ENCODE measurements at regions not wholly inside any gene's neighbourhood (a gene's known extent, or its start where the extent isn't known, plus 50 kb on each side); places are given as distances from the start of the nearest gene placed in this dataset.

DNA sequence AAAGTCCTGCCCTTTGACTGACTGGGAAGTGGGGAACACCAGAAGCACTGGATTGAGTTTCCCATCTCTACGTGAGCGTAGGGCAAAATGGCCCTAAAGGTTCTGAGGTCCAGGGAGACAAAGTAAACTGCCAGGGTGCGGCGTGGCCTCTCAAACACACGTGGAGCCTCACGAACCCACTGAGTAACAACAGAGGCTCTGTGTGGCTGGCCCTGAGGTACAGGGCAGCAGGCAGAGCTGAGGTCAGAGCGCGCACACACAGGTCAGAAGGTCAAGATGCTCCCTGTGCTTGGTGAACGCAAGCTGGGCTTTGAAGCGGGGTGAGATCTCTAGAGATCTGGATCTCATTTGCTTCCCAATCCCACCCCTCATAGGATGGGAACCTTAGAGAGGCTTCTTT lies 99.0 kb upstream of the ZMIZ1 start:
- TF ChIP-seq, protein P1, sequence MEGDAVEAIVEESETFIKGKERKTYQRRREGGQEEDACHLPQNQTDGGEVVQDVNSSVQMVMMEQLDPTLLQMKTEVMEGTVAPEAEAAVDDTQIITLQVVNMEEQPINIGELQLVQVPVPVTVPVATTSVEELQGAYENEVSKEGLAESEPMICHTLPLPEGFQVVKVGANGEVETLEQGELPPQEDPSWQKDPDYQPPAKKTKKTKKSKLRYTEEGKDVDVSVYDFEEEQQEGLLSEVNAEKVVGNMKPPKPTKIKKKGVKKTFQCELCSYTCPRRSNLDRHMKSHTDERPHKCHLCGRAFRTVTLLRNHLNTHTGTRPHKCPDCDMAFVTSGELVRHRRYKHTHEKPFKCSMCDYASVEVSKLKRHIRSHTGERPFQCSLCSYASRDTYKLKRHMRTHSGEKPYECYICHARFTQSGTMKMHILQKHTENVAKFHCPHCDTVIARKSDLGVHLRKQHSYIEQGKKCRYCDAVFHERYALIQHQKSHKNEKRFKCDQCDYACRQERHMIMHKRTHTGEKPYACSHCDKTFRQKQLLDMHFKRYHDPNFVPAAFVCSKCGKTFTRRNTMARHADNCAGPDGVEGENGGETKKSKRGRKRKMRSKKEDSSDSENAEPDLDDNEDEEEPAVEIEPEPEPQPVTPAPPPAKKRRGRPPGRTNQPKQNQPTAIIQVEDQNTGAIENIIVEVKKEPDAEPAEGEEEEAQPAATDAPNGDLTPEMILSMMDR (conservative IDR thresholded peaks at IDR 0.05) = no peak
- no peak for TF ChIP-seq EZH2 (IDR thresholded peaks at IDR 0.05; ENCODE audit: low read depth)

Data from PC-9 (cell line).